Activated CD8-positive, alpha-beta memory T cell treated with anti-CD3 and anti-CD28 coated beads for 24 hours (primary cell): ENCODE measurements at regions not wholly inside any gene's neighbourhood (a gene's known extent, or its start where the extent isn't known, plus 50 kb on each side); places are given as distances from the start of the nearest gene placed in this dataset.
"Not testable (repeated sequence)": the region's sequence is repeated elsewhere in the genome, so short reads cannot be mapped to it uniquely, and the experiment has no call there.

ENCODE experiments used
- DNase-seq: peaks from one replicate; pipeline ENCODE4 v3.0.0-alpha.2; 2020

GRCh38 chr5:63306909-63307308 is 655.3 kb downstream of the HTR1A start:
- DNase-seq, result no peak

DNA sequence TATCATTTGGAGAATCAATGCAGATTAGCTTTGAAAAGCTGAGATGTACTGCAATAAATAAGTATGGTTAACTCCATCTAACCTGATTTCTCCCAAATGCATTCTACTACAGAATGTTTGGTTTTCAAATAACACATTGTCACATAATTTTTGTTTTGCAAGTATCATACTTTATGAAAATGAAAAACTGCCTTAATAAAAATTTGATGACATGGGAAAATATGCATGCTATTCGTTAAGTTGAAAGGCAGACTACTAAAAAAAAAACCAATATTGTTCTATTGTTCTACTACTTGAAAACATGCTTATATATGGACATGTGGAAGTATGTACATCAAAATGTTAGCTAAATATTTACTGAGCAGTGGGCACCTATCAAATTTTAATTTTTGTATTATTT is 668.9 kb downstream of the HTR1A start:
- DNase-seq, result no peak

DNA sequence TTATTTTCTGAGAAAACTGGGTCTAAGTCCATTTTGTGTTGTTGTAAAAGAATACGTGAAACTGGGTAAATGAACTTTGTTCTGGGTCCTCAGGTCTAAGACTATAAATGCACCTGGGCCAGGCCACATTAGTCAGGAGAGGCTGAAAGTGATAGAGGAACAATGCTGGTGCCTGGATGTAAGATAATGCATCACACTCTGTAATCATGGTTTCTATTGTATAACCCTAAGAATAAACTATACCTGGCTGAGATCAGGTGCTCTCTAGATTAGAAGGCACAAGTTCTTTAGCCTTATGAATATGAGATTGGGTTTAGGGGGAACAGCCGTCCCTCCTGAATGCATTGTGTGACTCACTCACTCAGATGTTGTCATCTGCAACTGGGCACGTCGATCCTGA is 675.5 kb downstream of the HTR1A start:
- DNase-seq, result no peak

- no peak for DNase-seq
Observed at GRCh38 chr5:63263411-63263810, 684.8 kb downstream of the LRRC70 start.

- DNase-seq, result no peak
Observed at GRCh38 chr5:63262185-63262981, 683.8 kb downstream of the LRRC70 start.

- no peak for DNase-seq
Observed at GRCh38 chr5:63261695-63262094, 683.1 kb downstream of the LRRC70 start.

DNA sequence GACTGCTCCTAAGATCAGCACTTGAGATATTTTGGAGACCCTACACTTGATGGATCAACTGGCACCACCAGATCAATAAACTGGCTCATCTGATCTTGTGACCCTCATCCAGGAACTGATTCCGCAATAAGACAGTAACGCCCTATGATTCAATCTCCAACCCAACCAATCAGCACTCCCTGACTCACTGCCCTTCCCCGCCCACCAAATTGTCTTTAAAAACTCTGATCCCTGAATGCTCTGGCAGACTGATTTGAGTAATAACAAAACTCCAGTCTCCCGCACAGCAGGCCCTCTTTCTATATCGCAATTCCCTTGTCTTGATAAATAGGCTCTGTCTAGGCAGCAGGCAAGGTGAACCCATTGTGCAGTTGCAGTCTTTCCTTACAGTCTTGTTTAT is 677.0 kb downstream of the LRRC70 start:
- no peak for DNase-seq

DNA sequence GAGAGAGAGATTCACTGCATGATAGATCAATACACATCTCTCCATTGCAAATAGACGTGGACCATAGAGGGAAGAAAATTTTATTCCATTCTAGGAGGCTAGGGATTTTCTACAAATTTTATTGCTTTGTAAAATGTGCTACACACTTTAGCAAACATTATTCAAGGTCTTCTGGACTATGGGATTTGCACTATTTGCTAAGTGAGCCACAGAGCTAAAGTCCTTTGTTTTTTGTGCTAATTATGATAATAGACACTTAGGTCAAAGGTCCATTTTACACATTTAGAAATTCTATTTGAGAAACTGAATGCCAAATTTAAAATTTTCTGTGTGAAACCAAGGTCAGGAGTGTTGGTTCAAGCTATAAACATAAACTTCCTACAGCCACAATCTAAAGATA is 672.3 kb downstream of the LRRC70 start:
- no peak for DNase-seq

DNA sequence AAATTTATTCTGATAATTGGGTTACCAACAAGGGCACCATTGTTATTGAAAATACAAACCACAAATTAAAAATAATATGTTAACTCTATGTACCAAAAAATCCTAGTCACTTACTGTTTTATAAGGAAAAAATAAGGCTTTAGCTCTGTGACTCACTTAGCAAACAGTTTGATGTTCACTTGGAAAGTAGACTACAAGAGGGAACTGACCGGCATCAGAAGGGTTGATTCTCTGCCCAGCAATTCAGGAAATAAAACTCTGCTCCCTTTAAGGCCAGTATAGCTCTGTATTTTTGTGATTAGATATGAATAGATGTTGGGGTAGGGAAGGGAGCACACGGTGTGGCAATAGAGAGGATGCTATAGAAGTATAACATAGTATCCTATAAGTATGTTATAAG is 671.3 kb downstream of the LRRC70 start:
- DNase-seq, result no peak

DNA sequence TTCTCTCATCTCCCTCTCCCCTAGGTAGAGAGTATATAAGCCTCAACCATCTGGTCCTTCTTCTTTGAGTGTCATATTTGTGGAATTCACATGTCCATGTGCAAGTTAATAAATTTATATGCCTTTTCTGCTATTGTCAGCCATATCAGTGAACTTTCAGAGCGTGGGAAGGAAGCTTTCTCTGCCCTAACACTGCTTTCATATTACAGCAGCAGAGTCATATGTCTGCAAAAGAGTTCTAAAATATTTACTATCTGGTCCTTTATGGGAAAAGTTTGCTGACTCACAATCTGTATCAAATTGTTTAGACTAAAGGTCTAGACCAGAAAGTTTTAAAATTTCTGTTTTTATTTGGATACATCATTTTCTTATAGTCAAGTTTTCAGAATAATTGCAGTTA is 669.0 kb downstream of the LRRC70 start:
- DNase-seq, result no peak

- DNase-seq, result no peak
Observed at GRCh38 chr5:63245271-63245670, 666.7 kb downstream of the LRRC70 start.

DNA sequence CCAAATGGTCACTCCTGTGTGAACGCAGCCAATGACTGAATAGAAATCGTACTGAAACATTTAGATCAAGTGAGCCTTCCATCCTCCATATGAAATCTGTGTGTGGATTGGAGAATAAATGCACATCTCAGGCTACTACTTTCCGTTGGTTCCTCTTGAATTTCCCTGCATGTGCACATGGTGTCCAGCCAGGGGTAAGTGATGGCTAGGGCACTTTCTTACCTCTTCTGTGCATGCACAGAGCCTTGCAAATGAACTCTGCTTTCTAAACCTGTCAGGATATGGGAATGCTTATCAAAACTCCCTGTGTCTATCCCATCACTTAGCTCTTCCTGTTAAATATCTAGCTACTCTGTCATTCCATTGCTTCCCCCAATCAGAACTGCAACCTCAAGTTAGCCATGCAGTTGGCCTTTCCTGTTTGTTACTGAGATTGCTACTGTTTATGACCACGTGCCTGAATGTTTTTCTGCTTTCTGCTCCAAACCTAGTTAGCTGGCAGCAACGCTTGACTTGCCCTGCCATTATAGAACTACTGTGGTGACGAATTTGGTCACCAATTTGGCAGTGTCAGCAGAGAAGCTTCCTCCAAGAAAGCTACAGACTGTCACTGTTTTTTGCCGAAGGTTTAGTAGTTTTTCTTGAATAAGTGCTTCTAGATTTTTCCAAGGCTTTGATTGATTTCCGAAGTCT is 661.6 kb downstream of the LRRC70 start:
- DNase-seq, result no peak

GRCh38 chr5:63233911-63234310 is 655.3 kb downstream of the LRRC70 start:
- no peak for DNase-seq

DNA sequence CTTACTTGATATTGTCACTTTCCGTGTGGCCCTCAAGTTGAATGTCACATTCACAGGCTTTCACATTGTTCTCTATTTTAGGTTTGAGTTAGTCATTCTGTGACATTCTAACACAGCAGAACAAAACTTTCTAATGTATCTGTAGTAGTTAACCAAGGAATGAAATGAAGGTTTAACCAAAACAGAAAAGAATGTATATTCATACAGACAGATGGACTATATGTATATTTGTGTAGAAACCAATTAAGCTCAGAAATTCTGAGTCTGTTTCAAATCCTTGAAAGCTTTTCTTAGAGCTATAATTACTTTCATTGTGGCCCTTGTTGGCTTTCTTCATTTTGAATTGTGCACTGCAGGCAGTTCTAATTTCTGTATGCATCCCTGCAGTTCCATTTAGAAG is 654.7 kb downstream of the LRRC70 start:
- no peak for DNase-seq

GRCh38 chr5:63230754-63231153 is 652.1 kb downstream of the LRRC70 start:
- no peak for DNase-seq

DNA sequence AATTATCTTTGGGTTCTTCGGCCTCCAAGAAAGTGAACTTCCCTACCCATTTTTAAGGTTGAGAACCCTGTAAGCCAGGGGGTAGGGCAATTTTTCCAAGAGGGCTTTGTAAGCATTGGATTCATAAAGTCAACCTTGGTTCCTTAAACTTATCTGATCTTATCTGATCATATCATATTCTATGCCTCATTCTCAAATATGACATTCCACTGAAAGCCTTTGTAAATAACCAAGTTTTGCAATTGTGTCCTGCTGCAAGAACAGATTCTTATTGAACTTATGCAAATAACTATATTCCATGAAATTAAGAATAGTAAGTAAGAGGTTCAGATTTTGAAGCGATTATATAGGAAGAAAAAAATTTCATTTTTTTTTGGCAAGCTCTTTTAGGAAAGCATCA is 649.5 kb downstream of the LRRC70 start:
- no peak for DNase-seq

DNA sequence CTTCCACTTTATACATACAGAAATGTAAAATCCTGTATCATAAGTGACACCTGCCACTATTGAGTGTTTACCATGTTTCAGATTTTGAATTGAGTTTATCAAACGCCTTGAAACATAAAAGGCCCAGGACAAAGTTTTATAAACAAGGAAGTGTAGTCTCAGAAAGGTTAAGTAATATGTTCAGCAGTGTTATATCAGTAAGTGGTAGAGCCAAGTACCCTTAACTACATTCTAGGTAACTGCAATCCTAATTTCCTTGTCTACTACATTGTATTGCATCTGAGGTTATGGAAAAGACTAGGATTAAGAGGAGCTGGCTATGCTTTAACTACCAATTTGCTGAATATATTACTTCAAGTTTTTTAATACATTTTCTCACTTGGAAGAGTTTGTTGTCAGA is 641.6 kb downstream of the LRRC70 start:
- DNase-seq, result no peak

- no peak for DNase-seq
Observed at GRCh38 chr5:63217422-63217821, 638.8 kb downstream of the LRRC70 start.

DNA sequence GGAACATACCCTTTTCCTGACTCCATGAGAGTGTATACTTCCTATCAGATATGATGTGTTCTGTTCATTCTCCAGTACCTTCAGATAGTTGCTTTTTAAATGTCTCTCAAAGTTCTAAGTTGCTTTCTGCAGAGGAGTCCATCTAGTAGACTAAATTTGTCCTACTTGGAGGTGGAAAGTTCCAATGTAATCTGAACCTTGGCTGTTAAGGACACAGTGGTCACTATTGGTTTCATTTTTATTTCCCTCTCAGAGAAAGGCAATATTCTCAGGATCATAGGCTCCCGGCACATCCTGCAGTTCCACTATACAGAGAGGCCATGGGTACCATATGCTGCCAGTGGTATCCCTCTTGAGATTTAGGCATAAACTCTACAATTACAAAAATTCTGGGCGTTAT is 634.6 kb downstream of the LRRC70 start:
- no peak for DNase-seq

DNA sequence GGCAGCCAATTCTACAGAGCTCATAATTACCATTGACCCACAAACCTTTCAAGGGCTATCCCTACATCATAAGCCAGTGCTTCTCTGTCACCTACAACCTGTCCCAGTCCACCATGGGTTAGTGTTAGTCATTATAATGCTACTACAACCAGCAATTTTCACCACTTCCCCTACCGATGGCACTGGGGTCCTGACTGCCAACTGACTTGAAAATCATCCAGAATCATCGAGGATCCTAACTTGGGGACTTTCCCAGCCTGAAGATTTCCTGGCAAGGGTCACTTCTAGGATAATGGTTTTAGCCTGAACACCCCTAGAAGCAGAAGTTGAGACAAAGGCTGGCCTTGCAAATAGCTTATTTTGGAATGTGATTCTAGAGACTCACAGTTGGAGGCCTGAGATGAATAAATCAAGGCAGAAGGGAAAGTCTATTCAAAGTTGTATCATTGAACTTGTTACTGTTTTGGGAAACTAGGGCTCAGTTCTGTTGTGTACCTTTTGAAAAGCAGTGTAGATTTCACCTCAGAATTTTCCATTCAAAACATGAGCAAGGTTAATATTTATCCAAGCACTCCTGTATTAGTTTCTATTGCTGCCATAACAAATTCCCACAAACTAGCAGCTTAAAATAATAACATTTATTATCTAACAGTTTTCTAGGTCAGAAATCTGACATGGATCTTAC is 633.0 kb downstream of the LRRC70 start:
- no peak for DNase-seq

GRCh38 chr5:63205976-63206375 is 627.4 kb downstream of the LRRC70 start:
- no peak for DNase-seq

DNA sequence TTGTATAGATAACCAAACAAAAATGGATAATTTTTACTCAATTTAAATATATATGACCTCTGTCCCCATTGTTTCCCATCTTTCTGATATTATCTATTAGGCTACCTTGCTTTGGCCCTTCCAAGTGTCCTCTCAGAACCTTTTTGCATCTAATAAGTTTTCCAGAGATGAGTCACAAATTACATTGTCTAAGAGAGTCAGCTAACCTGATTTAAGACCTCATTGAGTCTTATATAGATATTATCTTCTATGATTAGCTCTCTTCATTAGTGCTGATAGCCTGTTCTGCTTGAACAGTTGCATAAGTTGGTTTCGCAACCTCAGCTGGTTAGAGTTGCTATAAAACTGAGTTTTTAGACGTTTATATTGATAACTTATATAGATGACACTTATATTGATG is 623.1 kb downstream of the LRRC70 start:
- no peak for DNase-seq

- no peak for DNase-seq
Observed at GRCh38 chr5:63194126-63194525, 615.5 kb downstream of the LRRC70 start.

DNA sequence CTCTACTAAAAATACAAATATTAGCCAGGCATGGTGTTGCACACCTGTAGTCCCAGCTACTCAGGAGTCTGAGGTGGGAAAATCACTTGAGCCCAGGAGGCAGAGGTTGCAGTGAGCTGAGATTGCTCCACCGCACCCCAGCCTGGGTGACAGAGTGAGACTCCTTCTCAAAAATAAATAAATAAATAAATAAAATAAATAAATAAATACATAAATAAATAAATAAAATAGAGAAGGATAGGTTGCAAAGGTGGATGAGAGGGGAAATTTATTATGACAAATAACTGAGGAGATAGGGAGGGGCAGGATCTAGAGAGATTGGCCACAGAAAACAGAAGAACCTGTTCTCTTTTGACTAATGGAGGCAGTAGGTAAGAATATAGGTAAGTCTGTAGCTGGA is 601.6 kb downstream of the LRRC70 start:
- DNase-seq, result not testable (repeated sequence)
